ENCODE measurements at regions not wholly inside any gene's neighbourhood (a gene's known extent, or its start where the extent isn't known, plus 50 kb on each side); places are given as distances from the start of the nearest gene placed in this dataset.

GRCh38 chr15:26214290-26214689 is 351.2 kb upstream of the ATP10A start:
- ChIA-PET CTCF (no interaction called here), POLR2A (ENCODE audit: unreplicated experiment) (no interaction called here)
- Histone ChIP-seq H3K27ac (no peak overlapping the region), H3K4me1 (replicated peaks; ENCODE audit: insufficient read depth) (no peaks in the 10 kb centered on the region), H3K9me2 (ENCODE audit: insufficient read depth) (no peaks in the 10 kb centered on the region), H2AFZ (no peak overlapping the region), H3K4me2 (no peak overlapping the region), H3K27me3 (ENCODE audit: insufficient read depth, low read depth) (no peaks in the 10 kb centered on the region), H3K79me2 (ENCODE audit: low read depth) (no peaks in the 10 kb centered on the region), H3F3A (ENCODE audit: insufficient read depth, low read depth) (no peaks in the 10 kb centered on the region), H3K4me3 (no peak overlapping the region), H3K9me3 (ENCODE audit: insufficient read depth, low read depth) (no peaks in the 10 kb centered on the region), H3K36me3 (ENCODE audit: low read depth) (no peaks in the 10 kb centered on the region), H4K20me1 (ENCODE audit: insufficient read depth) (no peaks in the 10 kb centered on the region)
- BruUV-seq (replicated peaks) = no TSS peak
- no peak for TF ChIP-seq EZH2 (IDR thresholded peaks at IDR 0.05; ENCODE audit: low read depth)
- no peak for TF ChIP-seq CTCF (conservative IDR thresholded peaks at IDR 0.05)
- intact Hi-C loops (cut with micrococcal nuclease; ENCODE audit: unreplicated experiment) = no loop called here
- no peak for DNase-seq

DNA sequence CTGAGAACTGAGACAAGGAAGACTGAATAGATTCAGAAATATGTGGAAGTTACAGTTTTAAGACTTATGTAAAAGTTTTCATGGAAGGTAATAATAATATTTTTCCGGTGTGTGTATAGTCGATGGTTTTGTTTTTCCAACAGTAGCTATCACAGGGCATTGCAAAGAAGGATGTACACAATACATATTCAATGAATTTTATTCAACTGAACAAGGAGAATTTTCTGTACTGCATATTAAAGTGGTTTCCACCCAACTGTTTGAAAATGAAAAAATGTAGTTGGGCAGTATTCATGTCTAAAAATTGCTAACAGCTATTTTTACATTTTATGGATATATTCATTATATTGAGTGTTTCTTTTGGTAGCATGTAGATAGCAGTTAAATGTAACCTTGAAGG is 350.3 kb upstream of the ATP10A start:
- Histone ChIP-seq H3K4me3 (no peak overlapping the region), H3K9me3 (ENCODE audit: insufficient read depth, low read depth) (no peaks in the 10 kb centered on the region), H2AFZ (no peak overlapping the region), H3K9me2 (ENCODE audit: insufficient read depth) (no peaks in the 10 kb centered on the region), H3K4me2 (no peak overlapping the region), H3K27ac (no peak overlapping the region), H3K79me2 (ENCODE audit: low read depth) (no peaks in the 10 kb centered on the region), H3K27me3 (ENCODE audit: insufficient read depth, low read depth) (no peaks in the 10 kb centered on the region), H3K4me1 (replicated peaks; ENCODE audit: insufficient read depth) (no peaks in the 10 kb centered on the region), H3K36me3 (ENCODE audit: low read depth) (no peaks in the 10 kb centered on the region), H4K20me1 (ENCODE audit: insufficient read depth) (no peaks in the 10 kb centered on the region), H3F3A (ENCODE audit: insufficient read depth, low read depth) (no peaks in the 10 kb centered on the region)
- no TSS peak for BruUV-seq (replicated peaks)
- TF ChIP-seq CTCF (conservative IDR thresholded peaks at IDR 0.05) = no peak
- no peak for TF ChIP-seq EZH2 (IDR thresholded peaks at IDR 0.05; ENCODE audit: low read depth)
- CTCF ChIA-PET = no interaction called here
- no peak for DNase-seq
- POLR2A ChIA-PET (ENCODE audit: unreplicated experiment) = no interaction called here
- intact Hi-C loops (cut with micrococcal nuclease; ENCODE audit: unreplicated experiment) = no loop called here

DNA sequence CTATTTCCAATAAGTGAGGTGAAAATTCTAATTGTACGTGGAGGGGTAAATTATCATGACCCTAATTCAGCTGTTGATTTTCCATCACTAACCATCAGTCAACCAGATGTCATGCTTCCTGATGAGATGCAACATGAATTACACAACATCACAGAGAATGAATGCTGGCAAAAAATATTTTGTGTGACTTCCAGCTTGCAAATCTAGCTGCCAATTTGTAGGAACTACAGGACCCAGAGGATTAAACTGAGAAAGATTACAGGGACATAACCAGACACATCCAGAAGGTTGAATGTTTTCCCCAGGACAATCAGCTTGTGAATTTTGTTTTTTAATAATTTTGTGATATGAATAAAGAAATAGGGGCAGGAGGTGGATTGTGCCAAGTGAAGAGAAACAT is 349.0 kb upstream of the ATP10A start:
- ChIA-PET CTCF (no interaction called here), POLR2A (ENCODE audit: unreplicated experiment) (no interaction called here)
- H4K20me1 ChIP-seq (ENCODE audit: insufficient read depth) = no peaks in the 10 kb centered on the region
- H3K4me3 ChIP-seq = no peak overlapping the region
- H2AFZ ChIP-seq = no peak overlapping the region
- DNase-seq = no peak
- TF ChIP-seq EZH2 (IDR thresholded peaks at IDR 0.05; ENCODE audit: low read depth) (no peak), CTCF (conservative IDR thresholded peaks at IDR 0.05) (no peak)
- H3F3A ChIP-seq (ENCODE audit: insufficient read depth, low read depth) = no peaks in the 10 kb centered on the region
- no TSS peak for BruUV-seq (replicated peaks)
- H3K36me3 ChIP-seq (ENCODE audit: low read depth) = no peaks in the 10 kb centered on the region
- no peaks in the 10 kb centered on the region for H3K79me2 ChIP-seq (ENCODE audit: low read depth)
- intact Hi-C loops (cut with micrococcal nuclease; ENCODE audit: unreplicated experiment) = no loop called here
- H3K4me2 ChIP-seq = no peak overlapping the region
- H3K27me3 ChIP-seq (ENCODE audit: insufficient read depth, low read depth) = no peaks in the 10 kb centered on the region
- no peak overlapping the region for H3K27ac ChIP-seq
- no peaks in the 10 kb centered on the region for H3K9me2 ChIP-seq (ENCODE audit: insufficient read depth)
- H3K9me3 ChIP-seq (ENCODE audit: insufficient read depth, low read depth) = no peaks in the 10 kb centered on the region
- H3K4me1 ChIP-seq (replicated peaks; ENCODE audit: insufficient read depth) = no peaks in the 10 kb centered on the region

All from PC-9 (cell line).